HG03457 (cell line): ENCODE measurements at regions not wholly inside any gene's neighbourhood (a gene's known extent, or its start where the extent isn't known, plus 50 kb on each side); places are given as distances from the start of the nearest gene placed in this dataset.

Source experiments
- ATAC-seq: cut with Tn5 transposase; IDR thresholded peaks from one replicate; pipeline ENCODE4 v1.9.1; 2021; ENCODE audit warnings: moderate number of reproducible peaks; ENCODE audit not compliant: unreplicated experiment

- no peak for ATAC-seq
Observed at GRCh38 chr4:180698550-180699195, 1544.5 kb upstream of the TENM3 start.

- ATAC-seq, result no peak
Observed at GRCh38 chr4:180706766-180707165, 1536.4 kb upstream of the TENM3 start.

GRCh38 chr4:180710628-180711337 is 1532.4 kb upstream of the TENM3 start:
- ATAC-seq, result no peak

GRCh38 chr4:180717451-180718033 is 1525.7 kb upstream of the TENM3 start:
- ATAC-seq, result no peak

GRCh38 chr4:180721356-180721755 is 1521.8 kb upstream of the TENM3 start:
- ATAC-seq, result no peak

GRCh38 chr4:180726611-180727010 is 1516.6 kb upstream of the TENM3 start:
- no peak for ATAC-seq

GRCh38 chr4:180727478-180727877 is 1515.7 kb upstream of the TENM3 start:
- ATAC-seq, result no peak

- no peak for ATAC-seq
Observed at GRCh38 chr4:180734753-180735432, 1508.3 kb upstream of the TENM3 start.

- no peak for ATAC-seq
Observed at GRCh38 chr4:180741703-180742102, 1501.5 kb upstream of the TENM3 start.

GRCh38 chr4:180745019-180745418 is 1498.2 kb upstream of the TENM3 start:
- no peak for ATAC-seq

GRCh38 chr4:180751009-180751408 is 1492.2 kb upstream of the TENM3 start:
- no peak for ATAC-seq

GRCh38 chr4:180757927-180758326 is 1485.3 kb upstream of the TENM3 start:
- ATAC-seq, result no peak

- ATAC-seq, result no peak
Observed at GRCh38 chr4:180766045-180766444, 1477.2 kb upstream of the TENM3 start.

GRCh38 chr4:180766944-180767729 is 1476.1 kb upstream of the TENM3 start:
- no peak for ATAC-seq

- ATAC-seq, result no peak
Observed at GRCh38 chr4:180768610-180769009, 1474.6 kb upstream of the TENM3 start.

- no peak for ATAC-seq
Observed at GRCh38 chr4:180769791-180770190, 1473.4 kb upstream of the TENM3 start.

GRCh38 chr4:180770265-180770664 is 1472.9 kb upstream of the TENM3 start:
- no peak for ATAC-seq

GRCh38 chr4:180784940-180785339 is 1458.3 kb upstream of the TENM3 start:
- ATAC-seq, result no peak

- no peak for ATAC-seq
Observed at GRCh38 chr4:180788729-180789128, 1454.5 kb upstream of the TENM3 start.

GRCh38 chr4:180789929-180790328 is 1453.3 kb upstream of the TENM3 start:
- ATAC-seq, result no peak

- ATAC-seq, result no peak
Observed at GRCh38 chr4:180790471-180790870, 1452.7 kb upstream of the TENM3 start.
